ENCODE measurements at regions not wholly inside any gene's neighbourhood (a gene's known extent, or its start where the extent isn't known, plus 50 kb on each side); places are given as distances from the start of the nearest gene placed in this dataset.

- H3K9me3 ChIP-seq: no peaks in the 10 kb centered on the region
- CTCF ChIA-PET: interaction anchor here (0.6 kb wide), 1 partner anchor 305 kb away, joined by 3 read pairs; no protein-coding TSS in a partner anchor
These were observed 69.9 kb upstream of the EXOC1L start for GRCh38 chr4:55749666-55750065.

DNA sequence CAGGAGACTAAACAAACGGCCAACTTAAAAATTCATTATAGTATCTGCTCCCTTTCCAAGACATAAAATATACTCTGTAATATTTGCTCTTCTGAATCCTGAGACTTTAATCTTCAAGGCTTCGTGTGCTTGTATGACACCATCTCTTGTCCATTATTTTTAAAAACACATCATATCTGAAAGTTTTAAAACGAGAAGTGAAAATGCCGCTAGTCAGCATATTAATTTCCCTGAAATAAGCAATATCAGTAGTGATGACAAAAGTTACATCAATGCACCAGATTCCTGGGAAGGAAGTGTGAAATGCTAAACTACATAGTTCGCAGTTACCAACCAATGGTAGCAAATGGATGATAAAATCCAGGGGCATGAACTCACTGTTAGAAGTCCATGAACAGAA lies 66.8 kb upstream of the EXOC1L start:
- TF ChIP-seq FOXJ3 (CRISPR knock-in tag; IDR thresholded peaks at IDR 0.05): no peak
- no peak overlapping the region for H3K27ac ChIP-seq (ENCODE audit: low read depth in 2 of 2, low read length in 1 of 2)
- H3K9me2 ChIP-seq: no peaks in the 10 kb centered on the region
- H3K4me3 ChIP-seq (ENCODE audit: low read depth in 2 of 2, low read length in 1 of 2): no peak overlapping the region
- no peak overlapping the region for H3K4me2 ChIP-seq
- no peaks in the 10 kb centered on the region for H3K9me3 ChIP-seq
- no peaks in the 10 kb centered on the region; the same call in 1 of the 2 replicates for H3K27me3 ChIP-seq (ENCODE audit: insufficient read depth)
- no peaks in the 10 kb centered on the region for H3F3A ChIP-seq (replicated peaks; ENCODE audit: insufficient read depth)
- no peak overlapping the region for H3K9ac ChIP-seq
- H3K4me1 ChIP-seq (ENCODE audit: control insufficient read depth in 1 of 2, insufficient read depth in 2 of 2, low read depth in 1 of 2, low read length in 1 of 2): no peaks in the 10 kb centered on the region
- ChIA-PET CTCF (no interaction called here), POLR2A (no interaction called here)
- no peaks in the 10 kb centered on the region for H3K36me3 ChIP-seq (replicated peaks in 1 of 2; ENCODE audit: control insufficient read depth in 1 of 2, insufficient read depth in 2 of 2, low read length in 1 of 2)
- WGBS (ENCODE audit: low lambda C conversion rate): 63% methylated on average over 5 of the region's 5 CpGs
- H3K79me2 ChIP-seq (ENCODE audit: insufficient read depth): no peaks in the 10 kb centered on the region
- no peak for DNase-seq
- H2AFZ ChIP-seq (ENCODE audit: low read depth): no peak overlapping the region
- no peaks in the 10 kb centered on the region for H4K20me1 ChIP-seq (ENCODE audit: insufficient read depth)

More at GRCh38 chr4:55749666-55750065, 69.9 kb upstream of the EXOC1L start:
- Histone ChIP-seq H4K20me1 (ENCODE audit: insufficient read depth) (no peaks in the 10 kb centered on the region), H3K4me1 (ENCODE audit: control insufficient read depth in 1 of 2, insufficient read depth in 2 of 2, low read depth in 1 of 2, low read length in 1 of 2) (no peaks in the 10 kb centered on the region), H3K27ac (ENCODE audit: low read depth in 2 of 2, low read length in 1 of 2) (no peak overlapping the region), H2AFZ (ENCODE audit: low read depth) (no peak overlapping the region), H3K79me2 (ENCODE audit: insufficient read depth) (no peaks in the 10 kb centered on the region), H3F3A (replicated peaks; ENCODE audit: insufficient read depth) (no peaks in the 10 kb centered on the region), H3K9me2 (no peaks in the 10 kb centered on the region), H3K4me3 (ENCODE audit: low read depth in 2 of 2, low read length in 1 of 2) (no peak overlapping the region), H3K9ac (no peak overlapping the region), H3K4me2 (no peak overlapping the region), H3K36me3 (replicated peaks in 1 of 2; ENCODE audit: control insufficient read depth in 1 of 2, insufficient read depth in 2 of 2, low read length in 1 of 2) (no peaks in the 10 kb centered on the region), H3K27me3 (ENCODE audit: insufficient read depth) (no peaks in the 10 kb centered on the region; the same call in 1 of the 2 replicates)
- POLR2A ChIA-PET: no interaction called here
- DNase-seq: no peak
- 78% methylated on average over 1 of the region's 1 CpG for WGBS (ENCODE audit: low lambda C conversion rate)
- TF ChIP-seq RAD21 (IDR thresholded peaks at IDR 0.05; ENCODE audit: low read length): no peak

DNA sequence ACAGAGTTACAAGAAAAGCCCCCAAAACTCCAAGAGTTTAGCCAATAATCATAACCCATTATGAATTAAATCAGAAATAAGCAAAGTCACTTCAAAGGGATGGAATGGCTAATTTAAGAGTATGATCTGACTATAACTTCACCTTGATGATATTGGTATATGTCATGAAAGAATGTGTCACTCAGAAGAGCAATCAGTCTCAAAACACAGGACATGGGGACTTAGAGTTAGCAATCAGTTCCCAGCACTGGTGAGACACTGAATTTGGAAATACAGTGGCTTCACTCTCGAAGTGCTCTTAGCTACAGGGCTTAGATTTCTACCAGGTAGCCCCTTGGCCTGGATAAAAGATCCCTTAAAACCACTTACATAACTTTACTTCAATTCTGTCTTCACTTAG lies 65.7 kb upstream of the EXOC1L start:
- WGBS (ENCODE audit: low lambda C conversion rate): 17% methylated on average over 1 of the region's 1 CpG
- H2AFZ ChIP-seq (ENCODE audit: low read depth): no peak overlapping the region
- POLR2A ChIA-PET: no interaction called here
- no peaks in the 10 kb centered on the region for H3F3A ChIP-seq (replicated peaks; ENCODE audit: insufficient read depth)
- H3K27me3 ChIP-seq (ENCODE audit: insufficient read depth): no peaks in the 10 kb centered on the region
- H3K4me2 ChIP-seq: no peak overlapping the region
- no peaks in the 10 kb centered on the region for H3K9me3 ChIP-seq
- CTCF ChIA-PET: no interaction called here
- DNase-seq: no peak
- no peak overlapping the region for H3K4me3 ChIP-seq (ENCODE audit: low read depth in 2 of 2, low read length in 1 of 2)
- H3K27ac ChIP-seq (ENCODE audit: low read depth in 2 of 2, low read length in 1 of 2): no peak overlapping the region
- H3K79me2 ChIP-seq (ENCODE audit: insufficient read depth): no peaks in the 10 kb centered on the region
- no peaks in the 10 kb centered on the region for H3K4me1 ChIP-seq (ENCODE audit: control insufficient read depth in 1 of 2, insufficient read depth in 2 of 2, low read depth in 1 of 2, low read length in 1 of 2)
- no peaks in the 10 kb centered on the region for H3K36me3 ChIP-seq (replicated peaks in 1 of 2; ENCODE audit: control insufficient read depth in 1 of 2, insufficient read depth in 2 of 2, low read length in 1 of 2)
- H3K9me2 ChIP-seq: no peaks in the 10 kb centered on the region
- H3K9ac ChIP-seq: no peak overlapping the region
- H4K20me1 ChIP-seq (ENCODE audit: insufficient read depth): no peaks in the 10 kb centered on the region
- TF ChIP-seq TAF1 (IDR thresholded peaks at IDR 0.05; ENCODE audit: borderline replicate concordance, low read depth, low read length): no peak
- no peak for TF ChIP-seq ZBTB33 (IDR thresholded peaks at IDR 0.05; ENCODE audit: borderline replicate concordance, low read depth)
- no peak for TF ChIP-seq USF1 (IDR thresholded peaks at IDR 0.05; ENCODE audit: borderline replicate concordance, low read depth)
- no peak for TF ChIP-seq CHD2 (IDR thresholded peaks at IDR 0.05; ENCODE audit: low read length, partially characterized antibody)
- TF ChIP-seq RFX5 (IDR thresholded peaks at IDR 0.05; ENCODE audit: low read length): no peak
- TF ChIP-seq GABPA (IDR thresholded peaks at IDR 0.05; ENCODE audit: low read depth): no peak
- TF ChIP-seq EZH2phosphoT487 (IDR thresholded peaks at IDR 0.05; ENCODE audit: borderline replicate concordance, low read depth): no peak
- no peak for TF ChIP-seq SIN3A (IDR thresholded peaks at IDR 0.05; ENCODE audit: borderline replicate concordance, low read depth, low read length)
- TF ChIP-seq RCOR1 (IDR thresholded peaks at IDR 0.05; ENCODE audit: low read length): no peak
- TF ChIP-seq, protein P1, sequence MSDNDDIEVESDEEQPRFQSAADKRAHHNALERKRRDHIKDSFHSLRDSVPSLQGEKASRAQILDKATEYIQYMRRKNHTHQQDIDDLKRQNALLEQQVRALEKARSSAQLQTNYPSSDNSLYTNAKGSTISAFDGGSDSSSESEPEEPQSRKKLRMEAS (IDR thresholded peaks at IDR 0.05; ENCODE audit: low read depth): no peak
- no peak for TF ChIP-seq MXI1 (IDR thresholded peaks at IDR 0.05; ENCODE audit: low read depth, low read length)
- no peak for TF ChIP-seq TCF12 (IDR thresholded peaks at IDR 0.05)
- no peak for TF ChIP-seq ELF1 (IDR thresholded peaks at IDR 0.05)
- TF ChIP-seq FOSL2 (IDR thresholded peaks at IDR 0.05; ENCODE audit: borderline replicate concordance, low read depth): no peak
- TF ChIP-seq, protein P2, sequence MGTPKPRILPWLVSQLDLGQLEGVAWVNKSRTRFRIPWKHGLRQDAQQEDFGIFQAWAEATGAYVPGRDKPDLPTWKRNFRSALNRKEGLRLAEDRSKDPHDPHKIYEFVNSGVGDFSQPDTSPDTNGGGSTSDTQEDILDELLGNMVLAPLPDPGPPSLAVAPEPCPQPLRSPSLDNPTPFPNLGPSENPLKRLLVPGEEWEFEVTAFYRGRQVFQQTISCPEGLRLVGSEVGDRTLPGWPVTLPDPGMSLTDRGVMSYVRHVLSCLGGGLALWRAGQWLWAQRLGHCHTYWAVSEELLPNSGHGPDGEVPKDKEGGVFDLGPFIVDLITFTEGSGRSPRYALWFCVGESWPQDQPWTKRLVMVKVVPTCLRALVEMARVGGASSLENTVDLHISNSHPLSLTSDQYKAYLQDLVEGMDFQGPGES (IDR thresholded peaks at IDR 0.05; ENCODE audit: low read depth, low read length): no peak
- TF ChIP-seq FOXJ3 (CRISPR knock-in tag; IDR thresholded peaks at IDR 0.05): no peak
- TF ChIP-seq CTCF (IDR thresholded peaks at IDR 0.05): no peak

Data from SK-N-SH (cell line).